GM12892 (cell line): ENCODE measurements at regions not wholly inside any gene's neighbourhood (a gene's known extent, or its start where the extent isn't known, plus 50 kb on each side); places are given as distances from the start of the nearest gene placed in this dataset.

Experiments
- POLR2A ChIP-seq: IDR thresholded peaks from 2 replicates; pipeline ENCODE4 v1.6.1; 2011; ENCODE audit warnings: low read depth, low read length, control low read depth
- POLR2AphosphoS5 ChIP-seq: IDR thresholded peaks from 2 replicates; pipeline ENCODE4 v1.6.1; 2011; ENCODE audit warnings: low read depth, low read length, control low read depth
- TAF1 ChIP-seq: IDR thresholded peaks from 2 replicates; pipeline ENCODE4 v1.6.1; 2011; ENCODE audit warnings: low read depth, mild to moderate bottlenecking, control low read depth, low read length, borderline replicate concordance

GRCh38 chr5:74919041-74919440 lies 52.9 kb upstream of the FAM169A start:
- TF ChIP-seq POLR2A (no peak), POLR2AphosphoS5 (no peak), TAF1 (no peak)
